ENCODE measurements at regions not wholly inside any gene's neighbourhood (a gene's known extent, or its start where the extent isn't known, plus 50 kb on each side); places are given as distances from the start of the nearest gene placed in this dataset.

DNA sequence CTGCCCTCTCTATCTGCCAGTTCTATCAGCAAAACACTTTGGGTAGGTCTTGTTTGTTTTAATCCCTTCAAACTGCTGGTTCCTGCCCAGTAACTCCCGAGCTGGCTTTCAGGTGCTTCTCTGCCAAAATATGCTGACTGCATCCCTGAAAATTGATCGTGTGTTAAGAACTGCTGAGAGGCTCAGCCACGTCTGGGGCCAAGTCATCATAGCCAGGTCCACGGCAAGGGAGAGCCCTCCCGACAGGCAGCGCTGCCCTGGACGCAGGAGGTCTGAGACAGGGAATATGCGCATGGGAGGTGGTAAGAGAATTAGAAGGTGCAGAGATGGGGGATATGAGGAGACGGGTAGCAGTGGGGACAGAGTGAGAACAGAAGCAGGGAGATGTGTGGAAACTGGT is 179.7 kb upstream of the TOPAZ1 start:
- no peak for TF ChIP-seq GATA3 (IDR thresholded peaks at IDR 0.05; ENCODE audit: low read depth, low read length)
- no peak for TF ChIP-seq GATA2 (IDR thresholded peaks at IDR 0.05; ENCODE audit: low read depth, low read length)

Data from SH-SY5Y (cell line).